ENCODE measurements at regions not wholly inside any gene's neighbourhood (a gene's known extent, or its start where the extent isn't known, plus 50 kb on each side); places are given as distances from the start of the nearest gene placed in this dataset.
A peak's percentile ranks its signal among the peaks of the same experiment; 100 is the strongest.

GRCh38 chr1:59141267-59141863, 155.5 kb upstream of the FGGY start:
- no peak overlapping the region for H3K4me3 ChIP-seq (ENCODE audit: low read depth, low read length)
- TF ChIP-seq CTCF (IDR thresholded peaks at IDR 0.05; ENCODE audit: low read depth, low read length): no peak
- no peak for TF ChIP-seq POLR2A (IDR thresholded peaks at IDR 0.05; ENCODE audit: extremely low read depth, insufficient read length)
- TF ChIP-seq, protein P1, sequence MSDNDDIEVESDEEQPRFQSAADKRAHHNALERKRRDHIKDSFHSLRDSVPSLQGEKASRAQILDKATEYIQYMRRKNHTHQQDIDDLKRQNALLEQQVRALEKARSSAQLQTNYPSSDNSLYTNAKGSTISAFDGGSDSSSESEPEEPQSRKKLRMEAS (IDR thresholded peaks at IDR 0.05; ENCODE audit: low read depth, low read length): no peak
- TF ChIP-seq MYC (IDR thresholded peaks at IDR 0.05; ENCODE audit: low read depth, low read length): no peak
- no peak for DNase-seq (ENCODE audit: low read depth)

DNA sequence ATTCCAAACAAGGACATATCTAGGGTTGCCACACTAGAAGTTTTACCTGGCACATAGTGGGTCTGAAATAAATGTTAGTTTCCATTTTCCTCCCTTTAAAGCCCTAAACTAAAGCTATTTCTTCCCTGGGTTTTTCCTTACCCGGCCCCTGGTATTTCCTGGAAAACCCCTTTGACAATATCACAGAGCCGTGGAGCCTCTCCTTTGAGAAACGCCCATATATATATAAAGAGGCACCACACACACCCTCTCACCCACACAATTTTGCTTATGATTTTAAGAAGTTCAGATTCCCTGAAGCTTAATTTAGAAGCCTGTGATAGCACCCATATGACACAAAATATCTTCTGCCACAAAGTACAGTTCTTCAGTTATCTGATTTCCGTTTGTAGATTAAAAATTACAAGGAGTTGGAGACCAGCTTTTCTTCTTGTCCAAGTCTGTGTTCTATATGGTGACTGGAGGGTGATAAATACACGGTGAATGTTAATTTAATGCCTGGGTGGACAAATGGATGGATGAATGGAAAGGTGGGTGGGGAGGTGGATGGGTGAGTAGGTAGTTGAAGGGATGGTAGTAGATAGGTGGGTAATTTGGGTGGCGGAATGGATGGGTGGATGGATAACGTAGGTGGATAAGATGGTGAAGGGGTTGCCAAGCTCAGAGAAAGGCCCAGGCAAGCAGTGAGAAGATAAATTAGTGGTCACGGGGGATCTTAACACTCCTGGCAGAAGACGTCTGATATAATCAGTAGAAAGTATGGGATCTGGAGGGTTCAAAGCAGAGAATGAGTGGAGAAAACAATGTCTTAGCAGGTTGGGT, 154.4 kb upstream of the FGGY start:
- no peak for DNase-seq (ENCODE audit: low read depth)
- TF ChIP-seq, protein P1 (IDR thresholded peaks at IDR 0.05; ENCODE audit: low read depth, low read length): no peak
- TF ChIP-seq MYC (IDR thresholded peaks at IDR 0.05; ENCODE audit: low read depth, low read length): no peak
- TF ChIP-seq CTCF (IDR thresholded peaks at IDR 0.05; ENCODE audit: low read depth, low read length): no peak
- TF ChIP-seq POLR2A (IDR thresholded peaks at IDR 0.05; ENCODE audit: extremely low read depth, insufficient read length): no peak
- no peak overlapping the region for H3K4me3 ChIP-seq (ENCODE audit: low read depth, low read length)

DNA sequence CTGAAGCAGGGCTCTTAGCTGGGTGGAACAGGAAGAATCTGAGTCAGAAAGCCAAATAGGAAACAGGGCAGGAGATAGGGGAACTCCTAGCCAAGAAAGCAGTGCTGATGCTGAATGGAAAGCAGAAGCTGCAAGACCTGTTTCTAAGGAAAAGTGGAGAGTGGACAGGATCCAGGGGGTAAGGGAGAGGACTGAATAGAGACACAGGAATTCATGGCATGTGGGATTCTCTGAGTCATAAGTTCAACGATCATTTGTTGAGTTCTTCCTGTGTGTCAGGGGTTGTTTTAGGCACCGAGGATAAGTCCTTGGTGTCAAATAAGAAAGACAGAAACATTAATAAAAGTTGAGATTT, 153.8 kb upstream of the FGGY start:
- no peak overlapping the region for H3K4me3 ChIP-seq (ENCODE audit: low read depth, low read length)
- no peak for TF ChIP-seq MYC (IDR thresholded peaks at IDR 0.05; ENCODE audit: low read depth, low read length)
- TF ChIP-seq, protein P1 (IDR thresholded peaks at IDR 0.05; ENCODE audit: low read depth, low read length): no peak
- TF ChIP-seq CTCF (IDR thresholded peaks at IDR 0.05; ENCODE audit: low read depth, low read length): no peak
- no peak for TF ChIP-seq POLR2A (IDR thresholded peaks at IDR 0.05; ENCODE audit: extremely low read depth, insufficient read length)
- DNase-seq (ENCODE audit: low read depth): peak; percentile 30

DNA sequence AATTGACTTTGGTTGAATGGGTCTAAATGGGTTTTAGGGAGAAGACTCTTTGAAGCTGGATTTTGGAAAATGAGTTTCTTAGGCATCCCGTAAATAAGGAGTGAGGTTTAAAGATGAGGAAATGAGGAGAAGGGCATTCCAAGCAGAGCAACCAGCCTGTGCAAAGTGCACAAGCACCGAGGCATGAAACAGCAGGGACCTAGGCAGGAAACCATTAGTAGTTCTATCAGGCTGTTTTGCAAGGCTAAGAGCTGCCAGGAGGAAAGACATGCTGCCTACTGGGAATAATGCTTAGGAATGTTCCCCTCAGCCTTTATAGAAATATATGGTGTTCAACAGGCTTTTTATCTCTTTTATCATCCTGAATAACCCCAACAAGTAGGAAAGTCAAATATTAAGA, 153.1 kb upstream of the FGGY start:
- H3K4me3 ChIP-seq (ENCODE audit: low read depth, low read length): no peak overlapping the region
- no peak for DNase-seq (ENCODE audit: low read depth)
- TF ChIP-seq MYC (IDR thresholded peaks at IDR 0.05; ENCODE audit: low read depth, low read length) (no peak), CTCF (IDR thresholded peaks at IDR 0.05; ENCODE audit: low read depth, low read length) (no peak)

DNA sequence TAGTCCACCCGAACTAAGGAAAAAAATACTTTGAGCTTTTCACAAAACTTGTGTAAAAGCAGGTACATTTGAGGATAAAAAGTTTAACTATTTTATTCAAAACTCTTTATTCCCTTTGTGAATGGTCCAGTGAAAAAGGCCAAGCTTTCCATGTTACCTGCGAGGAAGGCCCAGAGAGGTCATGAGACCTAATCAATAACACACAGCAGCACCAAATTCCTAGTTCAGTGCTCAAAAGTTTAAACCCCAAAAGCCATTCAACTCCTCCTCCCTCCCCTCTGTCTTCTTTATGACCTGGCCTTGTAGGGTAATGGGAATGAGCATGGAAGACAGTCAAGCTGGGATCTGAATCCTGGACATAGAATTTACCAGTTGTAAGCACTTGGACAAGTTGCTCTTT, 151.9 kb upstream of the FGGY start:
- TF ChIP-seq CTCF (IDR thresholded peaks at IDR 0.05; ENCODE audit: low read depth, low read length) (no peak), MYC (IDR thresholded peaks at IDR 0.05; ENCODE audit: low read depth, low read length) (no peak), POLR2A (IDR thresholded peaks at IDR 0.05; ENCODE audit: extremely low read depth, insufficient read length) (no peak)
- TF ChIP-seq, protein P1 (IDR thresholded peaks at IDR 0.05; ENCODE audit: low read depth, low read length): no peak
- no peak for DNase-seq (ENCODE audit: low read depth)
- H3K4me3 ChIP-seq (ENCODE audit: low read depth, low read length): no peak overlapping the region

Data from NB4 (cell line).